Kidney (tissue), 13 donors: ENCODE measurements at regions not wholly inside any gene's neighbourhood (a gene's known extent, or its start where the extent isn't known, plus 50 kb on each side); places are given as distances from the start of the nearest gene placed in this dataset.

Experiments used
- DNase-seq, 5 donors: peaks; one replicate each; pipeline ENCODE4 v3.0.0-alpha.2; 2013 to 2020
- FAIRE-seq: peaks from 2 replicates; lab custom pipeline; 2012; peaks lifted over from hg19 to GRCh38; lab: Jason Lieb, UNC
- H3K27ac ChIP-seq, 2 donors: one replicate each; pipeline ENCODE4 v1.7.0; 2013; ENCODE audit warnings: low read depth in 2 of 2, low read length in 2 of 2, inconsistent platforms in 1 of 2
- H3K27me3 ChIP-seq: one replicate; pipeline ENCODE4 v1.7.1; 2013; ENCODE audit warnings: low read length, inconsistent platforms; ENCODE audit not compliant: control insufficient read depth, insufficient read depth
- H3K36me3 ChIP-seq, 3 donors: one replicate each; pipeline versions ENCODE4 v1.7.0 to v1.7.1; 2013; ENCODE audit warnings: low read length in 3 of 3, control low read depth in 1 of 3, inconsistent platforms in 1 of 3; ENCODE audit not compliant: insufficient read depth in 3 of 3, control insufficient read depth in 2 of 3
- H3K4me1 ChIP-seq, 3 donors: one replicate each; pipeline versions ENCODE4 v1.7.0 to v1.7.1; 2013; ENCODE audit warnings: low read length in 3 of 3, inconsistent platforms in 1 of 3, low read depth in 1 of 3; ENCODE audit not compliant: control insufficient read depth in 2 of 3, insufficient read depth in 2 of 3
- H3K4me3 ChIP-seq, 3 donors: one replicate each; pipeline versions ENCODE4 v1.7.0 to v1.8.1; 2013; ENCODE audit warnings: low read length in 3 of 3, control low read depth in 1 of 3, inconsistent platforms in 1 of 3
- H3K9ac ChIP-seq, 3 donors: one replicate each; pipeline versions ENCODE4 v1.7.0 to v1.7.1; 2013; ENCODE audit warnings: low read length in 3 of 3, control low read depth in 1 of 3, inconsistent platforms in 1 of 3
- H3K9me3 ChIP-seq, 3 donors: one replicate each; pipeline versions ENCODE4 v1.7.0 to v1.7.1; 2013; ENCODE audit warnings: low read length in 3 of 3, control low read depth in 1 of 3, inconsistent platforms in 1 of 3; ENCODE audit not compliant: control insufficient read depth in 2 of 3, insufficient read depth in 1 of 3
- intact Hi-C: fragments of 100-400 bp; cut with DNase I; formaldehyde crosslinking; loops from one replicate; pipeline ENCODE4 v1.11.1; 2022
- TF ChIP-seq, protein P1 (sequence below): IDR thresholded peaks from 3 replicates; pipeline ENCODE4 v1.5.1; 2012; ENCODE audit warnings: mild to moderate bottlenecking, moderate library complexity, borderline replicate concordance; ENCODE audit not compliant: insufficient read depth; ENCODE audit errors: extremely low read depth
- donor health status: control.
- donor health status: control.
- donor health status: control.
- donor health status: control.
- donor health status: control.
- donor health status: DM: yes; HTN: yes; CAD: no.
- donor health status: Normal renal cell carcinoma (clear cell type).

DNA sequence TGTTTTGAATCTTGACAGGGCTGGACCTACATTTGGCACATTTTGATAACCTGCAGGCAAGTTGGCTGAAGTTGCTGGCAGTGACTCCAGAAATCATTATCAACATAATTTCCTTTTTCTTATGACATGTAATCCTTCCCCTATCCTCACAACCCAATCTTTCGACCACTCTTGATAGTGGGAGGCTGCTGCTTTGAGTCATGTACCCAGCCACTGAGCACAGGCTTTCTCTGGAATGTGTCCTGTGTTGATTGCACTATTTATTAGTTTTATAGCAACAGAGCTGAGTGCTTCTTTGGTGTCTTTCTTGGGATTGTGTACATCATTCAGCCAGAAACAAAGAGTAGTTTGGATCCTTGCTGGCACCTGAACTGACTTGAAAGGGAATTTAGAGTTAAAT is 183.1 kb upstream of the LEF1 start:
- Histone ChIP-seq H3K4me3 (no peak overlapping the region), H3K27me3 (no peaks in the 10 kb centered on the region), H3K36me3 (no peaks in the 10 kb centered on the region), H3K4me1 (no peaks in the 10 kb centered on the region), H3K9ac (no peak overlapping the region), H3K27ac (no peak overlapping the region), H3K9me3 (no peaks in the 10 kb centered on the region)
- DNase-seq: no peak
- FAIRE-seq: no peak
- intact Hi-C loops: no loop called here
- TF ChIP-seq, protein P1, sequence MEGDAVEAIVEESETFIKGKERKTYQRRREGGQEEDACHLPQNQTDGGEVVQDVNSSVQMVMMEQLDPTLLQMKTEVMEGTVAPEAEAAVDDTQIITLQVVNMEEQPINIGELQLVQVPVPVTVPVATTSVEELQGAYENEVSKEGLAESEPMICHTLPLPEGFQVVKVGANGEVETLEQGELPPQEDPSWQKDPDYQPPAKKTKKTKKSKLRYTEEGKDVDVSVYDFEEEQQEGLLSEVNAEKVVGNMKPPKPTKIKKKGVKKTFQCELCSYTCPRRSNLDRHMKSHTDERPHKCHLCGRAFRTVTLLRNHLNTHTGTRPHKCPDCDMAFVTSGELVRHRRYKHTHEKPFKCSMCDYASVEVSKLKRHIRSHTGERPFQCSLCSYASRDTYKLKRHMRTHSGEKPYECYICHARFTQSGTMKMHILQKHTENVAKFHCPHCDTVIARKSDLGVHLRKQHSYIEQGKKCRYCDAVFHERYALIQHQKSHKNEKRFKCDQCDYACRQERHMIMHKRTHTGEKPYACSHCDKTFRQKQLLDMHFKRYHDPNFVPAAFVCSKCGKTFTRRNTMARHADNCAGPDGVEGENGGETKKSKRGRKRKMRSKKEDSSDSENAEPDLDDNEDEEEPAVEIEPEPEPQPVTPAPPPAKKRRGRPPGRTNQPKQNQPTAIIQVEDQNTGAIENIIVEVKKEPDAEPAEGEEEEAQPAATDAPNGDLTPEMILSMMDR: no peak

DNA sequence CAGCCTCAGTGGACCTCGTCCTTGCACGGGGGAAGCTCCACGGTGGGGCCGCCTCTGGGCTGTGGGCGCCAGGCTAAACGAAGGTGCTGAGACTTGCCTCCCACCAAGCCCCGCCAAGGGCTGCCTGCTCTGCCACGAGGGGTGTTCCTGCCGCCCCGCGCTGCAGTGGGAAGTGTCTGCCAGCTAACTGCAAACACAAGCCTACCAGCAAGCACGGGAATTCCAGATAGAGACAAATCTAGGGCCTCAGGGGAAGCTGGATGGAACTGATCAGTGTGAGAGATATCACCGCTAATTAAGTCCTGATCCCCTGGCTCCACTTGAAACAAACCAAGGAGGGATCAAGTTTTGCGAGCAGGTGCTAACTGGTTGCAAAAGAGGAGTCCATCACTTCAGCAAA is 181.6 kb upstream of the LEF1 start:
- H3K9me3 ChIP-seq: no peaks in the 10 kb centered on the region
- FAIRE-seq: no peak
- H3K27me3 ChIP-seq: no peaks in the 10 kb centered on the region
- DNase-seq: peak in 3 of 5 donors; percentile 18 to 43 (median 41)
- no peak overlapping the region for H3K9ac ChIP-seq
- no peak overlapping the region for H3K4me3 ChIP-seq
- TF ChIP-seq, protein P1: no peak
- intact Hi-C loops: no loop called here
- H3K36me3 ChIP-seq: no peaks in the 10 kb centered on the region
- H3K27ac ChIP-seq: no peak overlapping the region
- H3K4me1 ChIP-seq: no peaks in the 10 kb centered on the region

DNA sequence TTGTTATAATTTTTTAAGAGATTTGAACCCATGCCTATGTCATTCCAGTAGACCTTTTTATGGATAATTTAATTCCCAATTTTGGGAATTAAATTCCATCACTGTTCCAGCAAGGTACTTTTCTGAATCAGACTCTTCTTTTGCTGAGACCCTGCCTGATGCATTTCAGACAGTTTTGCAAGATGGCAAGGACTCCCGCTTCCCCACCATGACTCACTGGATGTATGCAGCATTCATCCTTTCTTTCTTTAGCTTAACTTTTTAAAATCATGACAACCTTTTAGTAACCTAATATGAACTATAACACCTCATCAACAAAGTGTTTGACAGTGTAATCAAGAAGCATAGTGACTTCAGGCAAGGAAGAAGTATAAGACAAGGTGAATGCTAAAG is 178.1 kb upstream of the LEF1 start:
- FAIRE-seq (no peak), DNase-seq (no peak)
- no peak overlapping the region for H3K9ac ChIP-seq
- no peak overlapping the region for H3K27ac ChIP-seq
- no peak overlapping the region for H3K4me3 ChIP-seq
- no peaks in the 10 kb centered on the region for H3K36me3 ChIP-seq
- no peaks in the 10 kb centered on the region for H3K9me3 ChIP-seq
- no peaks in the 10 kb centered on the region for H3K27me3 ChIP-seq
- no peaks in the 10 kb centered on the region for H3K4me1 ChIP-seq
- TF ChIP-seq, protein P1: no peak
- intact Hi-C loops: no loop called here
